WTC11 (cell line): ENCODE measurements at regions not wholly inside any gene's neighbourhood (a gene's known extent, or its start where the extent isn't known, plus 50 kb on each side); places are given as distances from the start of the nearest gene placed in this dataset.

Source experiments
- ATAC-seq: fragments of 200-7000 bp; cut with Tn5 transposase; 2 replicates; pipeline ENCODE4 v1.10.0; 2021; ENCODE audit warnings: mild to moderate bottlenecking, moderate library complexity
- CTCF ChIA-PET: fragments of 300-600 bp; sonication (Branson Sonifier 250); formaldehyde crosslinking; loops from one replicate; lab custom pipeline; 2021; ENCODE audit warnings: antibody characterized with exemption; lab: Charles Lee
- POLR2A ChIA-PET: fragments of 350-600 bp; sonication (Branson Sonifier 250); formaldehyde crosslinking; loops from one replicate; lab custom pipeline; 2021; ENCODE audit warnings: antibody characterized with exemption; lab: Charles Lee
- DNase-seq: peaks from one replicate; pipeline ENCODE4 v3.0.0; 2021; ENCODE audit warnings: low spot score
- H3K27ac Mint-ChIP-seq: 2 replicates; pipeline ENCODE4 v1.8.0; 2021; ENCODE audit warnings: mixed read lengths
- H3K27me3 Mint-ChIP-seq: 2 replicates; pipeline ENCODE4 v1.8.0; 2021; ENCODE audit warnings: low read depth, mild to moderate bottlenecking, moderate library complexity, mixed read lengths
- H3K36me3 Mint-ChIP-seq: 2 replicates; pipeline ENCODE4 v1.8.0; 2021; ENCODE audit warnings: mixed read lengths
- H3K4me1 Mint-ChIP-seq: 2 replicates; pipeline ENCODE4 v1.8.0; 2022; ENCODE audit warnings: mixed read lengths
- H3K4me3 Mint-ChIP-seq: 2 replicates; pipeline ENCODE4 v1.8.0; 2021; ENCODE audit warnings: mild to moderate bottlenecking, moderate library complexity, mixed read lengths
- H3K9me3 Mint-ChIP-seq: 2 replicates; pipeline ENCODE4 v1.8.0; 2021; ENCODE audit warnings: mixed read lengths
- AR ChIP-seq: fragments of 250-450 bp; sonication (Bioruptor Pico); IDR thresholded peaks from 2 replicates; pipeline ENCODE4 v1.9.0; 2021; ENCODE audit warnings: mild to moderate bottlenecking
- ATF2 ChIP-seq: sonication (generic); formaldehyde crosslinking; IDR thresholded peaks from 2 replicates; pipeline ENCODE4 v1.8.1; 2022; ENCODE audit warnings: low read depth, missing genetic modification reagents, borderline replicate concordance
- CBFB ChIP-seq: sonication (generic); formaldehyde crosslinking; IDR thresholded peaks from 2 replicates; pipeline ENCODE4 v1.8.1; 2022; ENCODE audit warnings: mild to moderate bottlenecking, low read depth, missing genetic modification reagents
- CDX4 ChIP-seq: fragments of 250-450 bp; sonication (Bioruptor Pico); IDR thresholded peaks from 2 replicates; pipeline ENCODE4 v1.9.0; 2021; ENCODE audit warnings: moderate library complexity, mild to moderate bottlenecking, inconsistent platforms, borderline replicate concordance
- CREM ChIP-seq: sonication (generic); formaldehyde crosslinking; IDR thresholded peaks from 2 replicates; pipeline ENCODE4 v1.8.1; 2022; ENCODE audit warnings: mild to moderate bottlenecking, missing genetic modification reagents, moderate library complexity
- HMGXB4 ChIP-seq: sonication (generic); formaldehyde crosslinking; IDR thresholded peaks from 2 replicates; pipeline ENCODE4 v1.8.1; 2023; ENCODE audit warnings: mild to moderate bottlenecking, moderate library complexity, missing genetic modification reagents
- MYBL2 ChIP-seq: sonication (generic); formaldehyde crosslinking; IDR thresholded peaks from 2 replicates; pipeline ENCODE4 v1.8.1; 2023; ENCODE audit warnings: mild to moderate bottlenecking, moderate library complexity, missing genetic modification reagents
- NFE2L1 ChIP-seq: sonication (generic); formaldehyde crosslinking; IDR thresholded peaks from 2 replicates; pipeline ENCODE4 v1.8.1; 2023; ENCODE audit warnings: missing genetic modification reagents
- NFYB ChIP-seq: sonication (generic); formaldehyde crosslinking; conservative IDR thresholded peaks from 2 replicates; pipeline ENCODE4 v1.8.0; 2022; ENCODE audit warnings: low read depth, missing genetic modification reagents
- NR2C2 ChIP-seq: sonication (generic); formaldehyde crosslinking; IDR thresholded peaks from 2 replicates; pipeline ENCODE4 v1.8.0; 2022; ENCODE audit warnings: mild to moderate bottlenecking, missing genetic modification reagents
- OVOL2 ChIP-seq: fragments of 250-450 bp; sonication (Bioruptor Pico); IDR thresholded peaks from 2 replicates; pipeline ENCODE4 v1.9.0; 2021; ENCODE audit warnings: mild to moderate bottlenecking, borderline replicate concordance
- PREB ChIP-seq: sonication (generic); formaldehyde crosslinking; IDR thresholded peaks from 2 replicates; pipeline ENCODE4 v1.8.1; 2022; ENCODE audit warnings: mild to moderate bottlenecking, missing genetic modification reagents, moderate library complexity, borderline replicate concordance
- RELA ChIP-seq: sonication (generic); formaldehyde crosslinking; IDR thresholded peaks from 2 replicates; pipeline ENCODE4 v1.8.1; 2022; ENCODE audit warnings: missing genetic modification reagents, mild to moderate bottlenecking, borderline replicate concordance
- RORB ChIP-seq: fragments of 250-450 bp; sonication (Bioruptor Pico); IDR thresholded peaks from 2 replicates; pipeline ENCODE4 v1.9.0; 2021; ENCODE audit warnings: mild to moderate bottlenecking
- USF2 ChIP-seq: sonication (generic); formaldehyde crosslinking; IDR thresholded peaks from 2 replicates; pipeline ENCODE4 v1.8.1; 2023; ENCODE audit warnings: mild to moderate bottlenecking, missing genetic modification reagents, moderate library complexity
- ZNF281 ChIP-seq: sonication (generic); formaldehyde crosslinking; IDR thresholded peaks from 2 replicates; pipeline ENCODE4 v1.8.0; 2023; ENCODE audit warnings: mild to moderate bottlenecking, missing genetic modification reagents
- ZNF317 ChIP-seq: sonication (generic); formaldehyde crosslinking; IDR thresholded peaks from 2 replicates; pipeline ENCODE4 v1.8.1; 2023; ENCODE audit warnings: low read depth, mild to moderate bottlenecking, moderate library complexity, missing genetic modification reagents, borderline replicate concordance
- ZNF671 ChIP-seq: fragments of 250-450 bp; sonication (Bioruptor Pico); IDR thresholded peaks from 2 replicates; pipeline ENCODE4 v1.8.0; 2021; ENCODE audit warnings: mild to moderate bottlenecking

- TF ChIP-seq CREM, result no peak
- no peak for TF ChIP-seq ZNF671
- TF ChIP-seq PREB (CRISPR knock-in tag), result no peak
- no peak for TF ChIP-seq ZNF317 (CRISPR knock-in tag)
- no peak for TF ChIP-seq CDX4 (CRISPR knock-in tag)
- no peak for TF ChIP-seq RORB (CRISPR knock-in tag)
- TF ChIP-seq ATF2 (CRISPR knock-in tag), result no peak
- no peak for TF ChIP-seq ZNF281 (CRISPR knock-in tag)
Measured at GRCh38 chr4:17033768-17034181, 135.3 kb upstream of the LDB2 start (continued).

- no peak for ATAC-seq
- H3K4me3 Mint-ChIP-seq, result peak overlapping the region; percentile 10; the same call in 1 of the 2 replicates
- peaks cover 13% of the 10 kb centered on the region for H3K27me3 Mint-ChIP-seq
- peaks cover 11% of the 10 kb centered on the region for H3K9me3 Mint-ChIP-seq
- no peak for TF ChIP-seq OVOL2 (CRISPR knock-in tag)
- TF ChIP-seq CBFB (CRISPR knock-in tag), result no peak
- no peak for TF ChIP-seq USF2 (CRISPR knock-in tag)
- TF ChIP-seq, all 79 proteins: peak for 0
- Mint-ChIP-seq H3K36me3 (peaks cover 15% of the 10 kb centered on the region), H3K27ac (peak overlapping the region; percentile 83), H3K4me1 (peaks cover 45% of the 10 kb centered on the region)
- CTCF ChIA-PET, result no interaction called here
- POLR2A ChIA-PET, result no interaction called here
- DNase-seq, result no peak
Measured at GRCh38 chr4:17033025-17033767, 134.8 kb upstream of the LDB2 start.

GRCh38 chr4:17030543-17030942 is 132.1 kb upstream of the LDB2 start:
- H3K4me3 Mint-ChIP-seq, result no peak overlapping the region
- ATAC-seq (no peak), DNase-seq (no peak)
- H3K27ac Mint-ChIP-seq, result no peak overlapping the region
- POLR2A ChIA-PET, result no interaction called here
- peaks cover 19% of the 10 kb centered on the region for H3K36me3 Mint-ChIP-seq
- peaks cover 38% of the 10 kb centered on the region for H3K4me1 Mint-ChIP-seq
- peaks cover 23% of the 10 kb centered on the region for H3K27me3 Mint-ChIP-seq
- CTCF ChIA-PET, result no interaction called here
- H3K9me3 Mint-ChIP-seq, result peaks cover 19% of the 10 kb centered on the region
- TF ChIP-seq HMGXB4 (CRISPR knock-in tag), result no peak
- no peak for TF ChIP-seq NFYB (CRISPR knock-in tag)
- no peak for TF ChIP-seq NFE2L1
- TF ChIP-seq MYBL2 (CRISPR knock-in tag), result no peak
- TF ChIP-seq RELA (CRISPR knock-in tag), result no peak
- no peak for TF ChIP-seq AR
- TF ChIP-seq NR2C2, result no peak
